ENCODE measurements at regions not wholly inside any gene's neighbourhood (a gene's known extent, or its start where the extent isn't known, plus 50 kb on each side); places are given as distances from the start of the nearest gene placed in this dataset.

DNA sequence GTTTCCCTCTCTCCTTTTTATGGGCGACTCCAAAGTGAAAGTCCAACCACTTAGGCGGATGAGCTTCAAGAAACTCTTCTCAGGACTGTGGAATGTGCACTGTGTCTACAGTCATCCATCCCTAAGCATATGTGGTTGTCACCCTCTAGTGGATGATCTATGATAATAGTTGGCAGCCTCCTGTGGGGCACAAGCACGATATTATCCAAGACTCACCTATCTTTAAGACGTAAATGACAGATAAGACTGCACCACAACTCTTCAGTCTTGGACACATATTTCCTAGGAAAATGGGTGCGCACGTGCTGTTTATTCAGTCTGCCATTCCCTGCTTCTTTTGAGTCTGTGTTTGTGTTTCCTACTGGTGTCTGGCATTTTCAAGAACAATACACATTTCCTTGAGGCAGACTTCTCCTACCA, 145.5 kb upstream of the CTAGE1 start:
- DNase-seq (ENCODE audit: low read depth, low spot score) (peak; percentile 74), ATAC-seq (peak; percentile 81)
- no TSS peak for BruUV-seq (replicated peaks)
- Histone ChIP-seq H3K4me2 (ENCODE audit: low read length) (peak overlapping the region; percentile 54), H3K79me2 (ENCODE audit: insufficient read depth, low read length) (no peaks in the 10 kb centered on the region), H3K27ac (ENCODE audit: low read depth, low read length) (no peak overlapping the region), H3K9me3 (ENCODE audit: control insufficient read depth in 1 of 2, insufficient read depth in 1 of 2, low read depth in 1 of 2, low read length in 2 of 2) (no peaks in the 10 kb centered on the region), H3K9ac (ENCODE audit: low read length) (no peak overlapping the region), H3K4me1 (ENCODE audit: control insufficient read depth in 1 of 2, insufficient read depth in 2 of 2, low read length in 2 of 2) (peaks cover 4 to 22% of the 10 kb centered on the region in 2 experiments; a peak in 3 of 4 replicates), H3K4me3 (replicated peaks in 1 of 2; ENCODE audit: low read depth in 1 of 2, low read length in 2 of 2) (peak overlapping the region; percentile 1 to 4; a peak in 3 of 4 replicates), H3K36me3 (ENCODE audit: control insufficient read depth in 1 of 2, insufficient read depth in 2 of 2, low read length in 2 of 2) (no peaks in the 10 kb centered on the region), H2AFZ (ENCODE audit: low read depth, low read length, poor library complexity, severe bottlenecking) (peak overlapping the region; percentile 25), H3K27me3 (ENCODE audit: insufficient read depth, low read length) (no peaks in the 10 kb centered on the region), H3K9me2 (ENCODE audit: insufficient read depth) (no peaks in the 10 kb centered on the region), H4K20me1 (ENCODE audit: insufficient read depth) (no peaks in the 10 kb centered on the region)
- intact Hi-C loops (cut with micrococcal nuclease), result loop anchor here (1.0 to 10.0 kb wide), 7 partner anchors 188 to 1368 kb away; partner anchors contain the start of gene GATA6
- ChIA-PET POLR2A (no interaction called here), CTCF (interaction anchor here (0.6 to 2.3 kb wide), 14 partner anchors 12 to 743 kb away, joined by 3 to 9 read pairs (median 4); no protein-coding TSS in a partner anchor), RAD21 (ENCODE audit: low non-redundant PET in 1 of 2, low total read pairs in 2 of 2, uncharacterized antibody in 2 of 2, unreplicated experiment in 2 of 2) (interaction anchor here in 1 of 2 experiments (0.6 to 1.2 kb wide), 6 partner anchors 104 to 743 kb away, joined by 3 to 7 read pairs (median 3); no protein-coding TSS in a partner anchor)
- TF ChIP-seq ZNF274 (IDR thresholded peaks at IDR 0.05; ENCODE audit: low read depth, low read length), result no peak
- no peak for TF ChIP-seq JUND (IDR thresholded peaks at IDR 0.05)
- peak; percentile 35; the same call in 1 of the 2 replicates for TF ChIP-seq CBX3 (IDR thresholded peaks at IDR 0.05; ENCODE audit: low read depth)
- TF ChIP-seq RAD21 (IDR thresholded peaks at IDR 0.05; ENCODE audit: low read depth), result peak; percentile 97
- no peak for TF ChIP-seq SRF (IDR thresholded peaks at IDR 0.05; ENCODE audit: low read depth)
- TF ChIP-seq EGR1 (IDR thresholded peaks at IDR 0.05; ENCODE audit: low read depth), result no peak
- TF ChIP-seq, protein P1, sequence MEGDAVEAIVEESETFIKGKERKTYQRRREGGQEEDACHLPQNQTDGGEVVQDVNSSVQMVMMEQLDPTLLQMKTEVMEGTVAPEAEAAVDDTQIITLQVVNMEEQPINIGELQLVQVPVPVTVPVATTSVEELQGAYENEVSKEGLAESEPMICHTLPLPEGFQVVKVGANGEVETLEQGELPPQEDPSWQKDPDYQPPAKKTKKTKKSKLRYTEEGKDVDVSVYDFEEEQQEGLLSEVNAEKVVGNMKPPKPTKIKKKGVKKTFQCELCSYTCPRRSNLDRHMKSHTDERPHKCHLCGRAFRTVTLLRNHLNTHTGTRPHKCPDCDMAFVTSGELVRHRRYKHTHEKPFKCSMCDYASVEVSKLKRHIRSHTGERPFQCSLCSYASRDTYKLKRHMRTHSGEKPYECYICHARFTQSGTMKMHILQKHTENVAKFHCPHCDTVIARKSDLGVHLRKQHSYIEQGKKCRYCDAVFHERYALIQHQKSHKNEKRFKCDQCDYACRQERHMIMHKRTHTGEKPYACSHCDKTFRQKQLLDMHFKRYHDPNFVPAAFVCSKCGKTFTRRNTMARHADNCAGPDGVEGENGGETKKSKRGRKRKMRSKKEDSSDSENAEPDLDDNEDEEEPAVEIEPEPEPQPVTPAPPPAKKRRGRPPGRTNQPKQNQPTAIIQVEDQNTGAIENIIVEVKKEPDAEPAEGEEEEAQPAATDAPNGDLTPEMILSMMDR (IDR thresholded peaks at IDR 0.05 in 2 of 3, conservative IDR thresholded peaks at IDR 0.05 in 1 of 3; ENCODE audit: borderline replicate concordance in 1 of 3, insufficient read depth in 1 of 3, low read depth in 2 of 3, low read length in 2 of 3), result peak; percentile 76 to 82 (median 81)
- peak; percentile 32 for TF ChIP-seq YY1 (IDR thresholded peaks at IDR 0.05; ENCODE audit: extremely low read depth, insufficient replicate concordance, low read depth, low read length)
- no peak for TF ChIP-seq EZH2phosphoT487 (IDR thresholded peaks at IDR 0.05; ENCODE audit: borderline replicate concordance)

Measured in HCT116 (cell line).